GM10248 (cell line): ENCODE measurements at regions not wholly inside any gene's neighbourhood (a gene's known extent, or its start where the extent isn't known, plus 50 kb on each side); places are given as distances from the start of the nearest gene placed in this dataset.

Experiments
- CTCF ChIA-PET: fragments of 300-600 bp; sonication (Branson Sonifier 250); formaldehyde crosslinking; extraction: SDS; loops from one replicate; lab custom pipeline; 2021; ENCODE audit warnings: antibody characterized with exemption; lab: Yijun Ruan, JAX
- POLR2A ChIA-PET: fragments of 350-650 bp; sonication (Branson Sonifier 250); formaldehyde crosslinking; extraction: SDS; loops from one replicate; lab custom pipeline; 2020; ENCODE audit warnings: antibody characterized with exemption; lab: Yijun Ruan, JAX
- DNase-seq: peaks from one replicate; pipeline ENCODE4 v3.0.0; 2012; ENCODE audit errors: extremely low spot score
- CTCF ChIP-seq: IDR thresholded peaks from 2 replicates; pipeline ENCODE4 v1.5.1; 2012; ENCODE audit warnings: mild to moderate bottlenecking, low read depth; ENCODE audit errors: extremely low read depth, missing control alignments, control extremely low read depth

- ChIA-PET POLR2A (no interaction called here), CTCF (interaction anchor here (1.4 kb wide), 1 partner anchor 9 kb away, joined by 3 read pairs; no protein-coding TSS in a partner anchor)
- TF ChIP-seq CTCF = no peak
- DNase-seq = no peak
Measured at GRCh38 chr2:195472501-195473234, 184.4 kb upstream of the SLC39A10 start.

- no peak for DNase-seq
- ChIA-PET POLR2A (no interaction called here), CTCF (interaction anchor here (0.6 to 1.4 kb wide), 3 partner anchors 10 to 597 kb away, joined by 3 read pairs; partner anchors contain the start of gene DNAH7)
- TF ChIP-seq CTCF = no peak
Measured at GRCh38 chr2:195471807-195472206, 185.2 kb upstream of the SLC39A10 start.

- CTCF ChIA-PET = interaction anchor here (0.6 to 1.4 kb wide), 3 partner anchors 11 to 597 kb away, joined by 3 read pairs; partner anchors contain the start of gene DNAH7
- no peak for TF ChIP-seq CTCF
- POLR2A ChIA-PET = no interaction called here
- DNase-seq = no peak
Measured at GRCh38 chr2:195471163-195471562, 185.9 kb upstream of the SLC39A10 start.

- no peak for TF ChIP-seq CTCF
- POLR2A ChIA-PET = no interaction called here
- CTCF ChIA-PET = interaction anchor here (1.4 kb wide), 1 partner anchor 598 kb away, joined by 3 read pairs; the partner anchor contains the start of gene DNAH7
- no peak for DNase-seq
Measured at GRCh38 chr2:195470622-195471021, 186.4 kb upstream of the SLC39A10 start.

GRCh38 chr2:195468771-195469170 is 188.3 kb upstream of the SLC39A10 start:
- CTCF ChIA-PET = interaction anchor here (1.3 kb wide), 1 partner anchor 30 kb away, joined by 3 read pairs; no protein-coding TSS in a partner anchor
- peak; percentile 18 for DNase-seq
- no peak for TF ChIP-seq CTCF
- POLR2A ChIA-PET = no interaction called here

GRCh38 chr2:195466427-195466826 is 190.6 kb upstream of the SLC39A10 start:
- CTCF ChIA-PET = interaction anchor here (0.6 to 1.6 kb wide), 3 partner anchors 8 to 24 kb away, joined by 3 to 4 read pairs (median 3); no protein-coding TSS in a partner anchor
- DNase-seq = no peak
- POLR2A ChIA-PET = no interaction called here
- TF ChIP-seq CTCF = no peak
